Left ventricle myocardium inferior (tissue), 1 donor: ENCODE measurements at regions not wholly inside any gene's neighbourhood (a gene's known extent, or its start where the extent isn't known, plus 50 kb on each side); places are given as distances from the start of the nearest gene placed in this dataset.

Experiments
- DNase-seq: peaks from one replicate; pipeline ENCODE4 v3.0.0-alpha.2; 2020
- H3K27ac ChIP-seq: fragments of 200-600 bp; replicated peaks from 2 replicates; pipeline ENCODE4 v1.8.0; 2021
- H3K27me3 ChIP-seq: fragments of 200-600 bp; 2 replicates; pipeline ENCODE4 v1.8.0; 2021; ENCODE audit warnings: low read depth
- H3K36me3 ChIP-seq: fragments of 200-600 bp; 2 replicates; pipeline ENCODE4 v1.8.0; 2021
- H3K4me1 ChIP-seq: fragments of 200-600 bp; 2 replicates; pipeline ENCODE4 v1.8.0; 2021
- H3K4me3 ChIP-seq: fragments of 200-600 bp; 2 replicates; pipeline ENCODE4 v1.8.0; 2021; ENCODE audit warnings: mild to moderate bottlenecking, moderate library complexity
- H3K9me3 ChIP-seq: fragments of 200-600 bp; replicated peaks from 2 replicates; pipeline ENCODE4 v1.8.0; 2021
- CTCF ChIP-seq: fragments of 200-600 bp; IDR thresholded peaks from 2 replicates; pipeline ENCODE4 v1.8.0; 2021; ENCODE audit warnings: antibody characterized with exemption, mild to moderate bottlenecking, borderline replicate concordance
- intact Hi-C: fragments of 100-400 bp; cut with micrococcal nuclease; formaldehyde crosslinking; loops from one replicate; pipeline ENCODE4 v1.11.0; 2022
- donor health status: DM: no; HTN: yes; CAD: no; lungs with severe emphysema.

DNA sequence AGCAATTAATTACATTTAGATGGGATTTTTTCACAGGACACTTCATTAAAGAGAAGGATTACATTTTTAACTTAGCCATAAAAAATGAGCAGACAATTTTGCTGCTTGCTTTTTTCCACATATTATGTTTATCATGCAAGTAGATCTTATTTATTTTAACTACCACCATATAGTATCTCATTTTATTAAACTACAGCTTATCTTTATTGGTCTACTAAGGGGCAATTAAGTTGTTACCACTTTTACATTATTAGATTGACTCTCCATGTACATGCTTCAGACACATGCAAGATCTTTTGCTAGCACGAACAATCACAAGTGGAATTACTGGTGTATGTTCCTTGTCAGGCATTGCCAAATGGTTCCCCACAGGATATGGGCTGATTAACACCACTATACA lies 99.8 kb upstream of the NFIA start:
- Histone ChIP-seq H3K27me3 (no peaks in the 10 kb centered on the region), H3K9me3 (no peaks in the 10 kb centered on the region), H3K36me3 (no peaks in the 10 kb centered on the region), H3K4me1 (peaks cover 24% of the 10 kb centered on the region), H3K4me3 (no peak overlapping the region), H3K27ac (peak overlapping the region; percentile 80)
- no peak for DNase-seq
- intact Hi-C loops = no loop called here
- no peak for TF ChIP-seq CTCF

DNA sequence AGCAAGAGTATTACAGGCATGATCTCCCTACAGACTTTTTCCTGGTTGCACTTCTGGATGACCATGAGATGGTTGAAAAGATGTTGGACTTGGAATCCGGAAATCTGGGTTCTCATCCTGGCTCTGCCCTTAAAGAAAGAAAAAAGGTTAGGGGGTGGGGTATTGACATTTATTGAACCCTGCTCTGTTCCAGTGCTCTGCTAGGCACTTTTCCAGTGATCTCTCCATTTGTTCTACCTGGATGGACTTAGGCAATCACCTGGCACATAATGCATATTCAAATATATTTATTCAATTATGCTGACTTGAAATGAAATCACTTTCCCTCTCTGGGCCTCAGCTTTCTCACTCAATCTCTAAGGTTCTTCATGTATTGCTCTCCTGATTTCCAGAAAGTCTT lies 101.0 kb upstream of the NFIA start:
- no peak for TF ChIP-seq CTCF
- H3K4me1 ChIP-seq = peaks cover 24% of the 10 kb centered on the region
- no peaks in the 10 kb centered on the region for H3K36me3 ChIP-seq
- no peak overlapping the region for H3K27ac ChIP-seq
- H3K4me3 ChIP-seq = no peak overlapping the region
- no peak for DNase-seq
- no peaks in the 10 kb centered on the region for H3K9me3 ChIP-seq
- H3K27me3 ChIP-seq = no peaks in the 10 kb centered on the region
- intact Hi-C loops = no loop called here

DNA sequence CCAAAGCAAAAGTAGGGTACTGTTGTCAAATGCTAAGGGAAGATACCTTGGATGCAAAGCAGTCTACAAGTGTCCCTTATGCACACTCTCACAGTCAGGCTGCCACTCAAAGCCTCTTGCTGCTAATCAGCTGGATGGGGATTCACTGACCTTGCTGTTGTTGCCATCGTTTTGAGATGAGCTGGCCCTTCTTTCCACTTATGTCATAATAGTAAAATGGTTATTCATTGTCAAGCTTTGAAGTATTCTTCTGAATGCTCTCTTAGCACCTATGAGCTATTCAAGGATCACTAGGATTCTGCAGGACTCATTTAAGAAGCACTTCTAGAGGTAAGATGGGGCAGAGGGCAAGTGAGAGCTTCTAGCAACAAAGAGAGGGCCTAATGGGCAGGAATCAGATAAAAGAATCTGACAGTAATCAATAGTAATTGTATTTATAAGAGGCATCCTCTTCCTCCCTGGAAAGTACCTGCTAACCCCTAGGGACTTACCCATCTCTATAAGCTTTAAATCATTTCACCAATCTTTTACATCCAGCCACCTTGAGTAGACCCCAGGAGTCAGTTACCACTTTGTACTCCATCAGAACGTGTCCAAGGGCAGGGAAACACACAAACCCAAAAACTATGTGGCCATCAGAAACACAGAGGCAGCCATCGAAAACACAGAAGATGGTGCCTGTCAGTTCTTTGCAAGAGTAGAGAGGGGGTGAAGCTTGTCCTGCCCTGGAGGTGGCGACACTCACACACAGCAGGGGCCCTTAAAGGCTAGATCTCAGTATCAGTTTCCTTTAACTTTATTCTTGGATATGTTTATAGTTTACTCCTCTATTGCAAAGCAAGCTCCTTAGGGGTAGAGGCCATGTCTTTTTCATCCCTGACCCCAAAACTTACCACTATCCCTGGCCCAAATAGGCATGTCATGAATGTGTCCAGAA lies 103.7 kb upstream of the NFIA start:
- Histone ChIP-seq H3K9me3 (no peaks in the 10 kb centered on the region), H3K4me1 (peaks cover 10% of the 10 kb centered on the region), H3K27ac (no peak overlapping the region), H3K4me3 (no peak overlapping the region), H3K36me3 (no peaks in the 10 kb centered on the region), H3K27me3 (no peaks in the 10 kb centered on the region)
- DNase-seq = peak; percentile 30
- TF ChIP-seq CTCF = peak; percentile 65
- intact Hi-C loops = loop anchor here (10.0 kb wide), 1 partner anchor 66 kb away; no protein-coding TSS in a partner anchor

- Histone ChIP-seq H3K4me1 (peaks cover under 1% of the 10 kb centered on the region), H3K36me3 (no peaks in the 10 kb centered on the region)
- no peak for TF ChIP-seq CTCF
Observed at GRCh38 chr1:60977661-60978060, 104.7 kb upstream of the NFIA start.

DNA sequence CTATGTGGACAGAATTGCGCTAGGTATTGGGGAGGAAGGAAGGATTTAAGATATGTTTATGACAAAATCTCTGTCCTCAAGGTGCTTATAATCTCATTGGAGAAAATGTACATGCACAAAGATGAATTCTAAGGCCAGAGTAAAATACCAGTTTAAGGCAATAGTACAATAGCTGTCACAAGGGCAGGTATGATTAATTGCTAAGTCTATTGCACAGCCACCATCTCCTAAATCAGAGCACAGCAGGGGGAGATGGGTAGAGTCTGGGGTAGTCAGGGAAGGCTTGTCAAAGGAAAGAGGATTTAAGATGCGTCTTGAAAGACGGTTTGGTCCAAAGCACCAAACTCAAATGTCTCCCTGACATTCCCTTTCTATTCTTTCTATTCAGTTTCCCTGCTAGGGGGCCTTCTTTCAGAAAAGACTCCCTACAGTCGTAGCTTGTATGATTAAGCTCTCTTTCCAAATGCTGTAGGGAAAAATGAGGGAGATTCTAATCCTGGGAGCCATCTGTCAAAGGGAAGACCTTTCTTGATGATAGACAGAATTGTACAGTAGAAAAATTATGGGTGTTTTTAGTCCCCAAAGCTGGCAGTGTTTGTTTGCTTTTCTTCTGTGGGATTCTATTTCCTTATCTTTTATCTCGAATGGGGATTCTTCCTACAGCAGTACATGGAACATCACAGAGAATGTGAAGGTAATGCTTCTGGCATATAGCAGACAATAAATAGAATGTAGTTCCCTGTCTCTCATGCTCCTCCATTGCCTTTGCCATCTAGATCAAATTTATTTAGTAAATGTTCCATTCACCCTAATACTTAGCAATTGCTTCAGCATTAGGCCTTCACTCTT lies 107.6 kb upstream of the NFIA start:
- Histone ChIP-seq H3K4me3 (no peak overlapping the region), H3K27ac (no peak overlapping the region), H3K9me3 (no peaks in the 10 kb centered on the region), H3K27me3 (no peaks in the 10 kb centered on the region), H3K36me3 (no peaks in the 10 kb centered on the region), H3K4me1 (peaks cover 5% of the 10 kb centered on the region)
- DNase-seq = no peak
- TF ChIP-seq CTCF = no peak
- intact Hi-C loops = loop anchor here (10.0 kb wide), 1 partner anchor 70 kb away; no protein-coding TSS in a partner anchor

More at GRCh38 chr1:60977661-60978060, 104.7 kb upstream of the NFIA start:
- no peaks in the 10 kb centered on the region for H3K27me3 ChIP-seq
- H3K9me3 ChIP-seq = no peaks in the 10 kb centered on the region
- H3K27ac ChIP-seq = no peak overlapping the region
- no peak overlapping the region for H3K4me3 ChIP-seq
- intact Hi-C loops = loop anchor here (10.0 kb wide), 1 partner anchor 67 kb away; no protein-coding TSS in a partner anchor
- DNase-seq = no peak
